GM21786 (cell line): ENCODE measurements at regions not wholly inside any gene's neighbourhood (a gene's known extent, or its start where the extent isn't known, plus 50 kb on each side); places are given as distances from the start of the nearest gene placed in this dataset.

ENCODE experiments used
- ATAC-seq: cut with Tn5 transposase; IDR thresholded peaks from one replicate; pipeline ENCODE4 v1.9.1; 2021; ENCODE audit not compliant: unreplicated experiment

DNA sequence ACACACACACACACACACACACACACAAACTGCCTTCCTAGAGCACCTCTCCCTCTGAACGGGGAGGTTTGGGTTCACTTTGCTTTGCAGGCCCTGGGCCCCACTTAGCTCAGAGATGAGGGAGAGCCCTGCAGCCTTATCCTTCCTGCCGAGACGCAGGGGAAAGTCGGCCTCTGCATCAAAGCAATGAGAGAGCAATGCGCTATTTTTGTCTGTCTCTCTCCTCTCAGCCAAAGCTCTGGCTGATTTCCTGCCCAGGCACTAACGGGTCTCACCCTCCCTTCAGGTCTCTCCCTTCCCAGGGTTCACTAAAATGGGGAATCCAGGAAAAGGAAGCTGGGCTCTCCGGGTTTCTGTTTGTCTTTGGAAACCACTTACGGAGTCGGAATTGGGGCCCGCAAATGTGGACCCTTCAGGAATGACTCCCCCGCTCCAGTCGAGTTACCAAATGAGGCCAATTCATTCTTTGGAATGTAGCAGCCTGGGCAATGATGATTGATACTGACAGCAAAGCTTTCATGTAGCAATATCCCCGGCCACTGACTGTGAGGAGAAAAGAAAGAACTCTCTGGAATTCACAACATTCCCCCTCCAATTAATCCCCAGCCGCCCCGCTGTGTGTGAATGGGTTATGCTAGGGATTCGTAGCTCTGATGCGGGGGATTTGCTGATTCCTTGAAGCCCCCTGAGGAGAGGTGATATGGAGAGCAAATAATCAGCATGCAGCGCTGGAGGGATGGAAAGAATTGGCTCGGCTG is 61.5 kb upstream of the WLS start:
- no peak for ATAC-seq

DNA sequence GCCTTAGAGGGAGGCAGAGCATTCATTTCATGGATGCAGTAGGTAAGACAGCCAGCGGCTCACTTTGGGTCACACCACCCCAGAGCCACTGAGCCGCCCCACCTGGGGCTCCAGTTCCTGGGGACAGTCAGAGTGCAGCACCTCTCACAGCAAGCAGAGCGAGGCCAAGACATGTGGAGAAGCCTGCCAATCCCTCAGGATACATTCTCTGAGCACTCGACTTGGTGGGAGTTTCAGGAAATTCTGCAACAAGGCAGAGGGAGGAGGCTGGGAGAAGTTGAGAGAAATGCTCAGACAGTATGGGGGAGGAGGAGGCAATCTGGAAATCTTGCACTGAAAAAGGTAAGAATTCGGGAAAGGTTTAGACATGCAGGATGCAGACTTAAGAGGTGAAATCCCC is 60.8 kb upstream of the WLS start:
- ATAC-seq = no peak

DNA sequence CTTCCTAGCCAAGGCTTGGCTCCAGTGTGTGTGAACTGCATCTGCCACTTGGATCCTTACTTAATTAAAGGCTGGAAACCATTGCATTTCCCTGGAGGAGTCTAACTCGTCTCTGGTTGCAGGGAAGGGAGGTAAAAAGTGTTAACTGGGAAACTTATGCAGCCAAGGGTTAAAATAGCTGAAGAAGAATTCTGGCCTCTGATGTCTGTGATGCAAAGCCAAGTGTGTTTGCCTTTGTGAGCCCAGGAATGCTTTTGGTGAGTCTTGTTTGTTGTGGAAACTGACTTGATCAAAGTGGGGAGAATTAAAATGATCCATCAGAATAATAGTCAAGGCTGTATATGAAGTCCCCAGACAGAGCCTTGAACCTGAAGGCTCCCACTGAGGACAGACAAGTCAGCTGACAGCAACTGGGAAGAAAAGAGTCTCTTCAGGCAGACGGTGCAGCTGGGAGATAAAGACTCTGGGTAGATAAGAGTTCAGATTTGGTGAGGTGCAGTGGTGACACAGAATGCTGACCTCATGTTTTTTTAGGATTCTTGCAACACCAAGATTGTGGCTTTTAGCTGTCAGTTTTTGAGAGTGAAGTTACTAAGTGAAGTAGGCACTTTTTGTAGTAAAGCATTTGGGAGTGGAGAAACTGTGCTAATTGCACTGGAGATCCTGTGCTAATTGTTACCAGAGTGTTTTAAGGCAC is 59.5 kb upstream of the WLS start:
- no peak for ATAC-seq

DNA sequence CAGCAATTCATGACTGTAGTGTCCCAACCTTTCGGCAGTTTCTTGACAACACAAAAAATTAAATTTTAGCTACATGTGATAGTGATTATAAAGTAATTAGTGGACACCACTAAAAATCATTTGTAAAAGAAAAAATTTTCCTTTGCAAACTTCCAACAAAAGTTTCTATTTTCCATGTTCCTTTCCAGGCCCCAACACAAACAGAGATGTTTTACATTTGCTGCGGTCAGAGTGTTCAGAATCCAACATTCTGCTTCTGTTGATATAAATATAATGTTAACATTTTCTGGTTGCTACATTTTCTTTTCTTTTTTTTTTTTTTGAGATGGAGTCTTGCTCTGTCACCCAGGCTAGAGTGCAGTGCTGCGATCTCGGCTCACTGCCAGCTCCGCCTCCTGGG is 54.9 kb upstream of the WLS start:
- no peak for ATAC-seq

DNA sequence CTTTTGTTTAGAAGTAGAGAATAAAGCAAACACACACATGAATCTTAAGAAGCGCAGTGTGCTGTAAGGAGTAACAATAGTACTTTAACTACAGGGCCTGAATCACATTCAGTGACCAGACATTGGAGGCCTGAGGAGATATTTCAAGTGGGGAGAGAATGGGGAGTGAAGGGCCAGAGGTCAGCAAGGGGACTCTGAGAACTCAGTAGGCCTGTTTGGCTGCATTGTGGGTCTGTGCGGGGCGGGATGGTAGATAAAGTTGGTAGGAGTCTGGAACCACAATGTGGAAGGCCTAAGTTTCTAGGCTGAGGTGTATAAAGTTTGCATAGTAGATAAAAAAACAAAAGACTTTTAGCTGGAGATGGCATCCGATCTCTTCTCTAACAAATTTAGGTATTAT is 52.7 kb upstream of the WLS start:
- ATAC-seq = no peak

DNA sequence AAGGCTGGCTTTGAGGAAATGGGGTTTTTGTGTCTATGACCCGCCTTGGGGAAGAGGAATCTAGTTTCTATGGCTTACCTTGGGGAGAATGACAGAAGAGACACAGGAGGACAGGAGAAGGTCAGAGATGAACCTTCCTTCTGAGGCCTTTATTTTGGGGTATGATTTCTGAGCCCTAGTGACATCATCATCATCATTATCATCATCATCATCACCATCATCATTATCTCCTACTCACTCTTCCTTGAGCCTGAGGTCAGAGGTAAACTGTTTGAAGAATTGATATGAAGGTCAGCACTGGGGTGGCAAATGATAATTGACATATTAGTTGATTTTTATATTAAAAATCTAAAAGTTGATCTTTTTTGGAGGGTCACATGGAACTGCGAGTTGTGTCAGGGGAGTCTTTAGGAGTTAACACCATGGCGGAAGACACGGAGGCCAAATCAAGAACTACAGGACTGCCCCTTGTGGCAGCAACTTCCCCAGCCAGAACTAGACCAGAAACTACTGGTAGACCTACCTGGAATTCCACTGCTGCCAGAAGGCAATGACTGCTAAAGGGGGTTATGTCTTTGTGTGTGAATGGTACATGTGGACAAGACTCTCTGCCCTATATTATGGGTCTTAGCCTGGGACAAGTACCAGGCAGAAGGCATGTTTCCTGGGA is 49.8 kb upstream of the WLS start:
- ATAC-seq = no peak
